Liver (tissue), 3 donors: ENCODE measurements at regions not wholly inside any gene's neighbourhood (a gene's known extent, or its start where the extent isn't known, plus 50 kb on each side); places are given as distances from the start of the nearest gene placed in this dataset.

ENCODE experiments used
- CTCF ChIP-seq: fragments of 150-350 bp; IDR thresholded peaks from 2 replicates; pipeline ENCODE4 v1.5.1; 2017; ENCODE audit warnings: improper control_type of control experiment, low read depth, low read length; ENCODE audit not compliant: missing input control
- FOXA1 ChIP-seq: IDR thresholded peaks from 2 replicates; pipeline ENCODE4 v1.6.1; 2016; ENCODE audit warnings: antibody characterized with exemption
- GABPA ChIP-seq, 2 donors: IDR thresholded peaks in 1 of 2; conservative IDR thresholded peaks in 1 of 2; 2 replicates each; pipeline ENCODE4 v1.6.1; 2016; ENCODE audit warnings: antibody characterized with exemption in 2 of 2, mild to moderate bottlenecking in 1 of 2, moderate library complexity in 1 of 2
- HNF4A ChIP-seq, 2 donors: conservative IDR thresholded peaks; 2 replicates each; pipeline ENCODE4 v1.6.1; 2016; ENCODE audit warnings: antibody characterized with exemption in 2 of 2, mild to moderate bottlenecking in 2 of 2
- JUND ChIP-seq, 2 donors: IDR thresholded peaks; 2 replicates each; pipeline ENCODE4 v1.6.1; 2016; ENCODE audit warnings: antibody characterized with exemption in 2 of 2
- MAX ChIP-seq: IDR thresholded peaks from 2 replicates; pipeline ENCODE4 v1.6.1; 2016; ENCODE audit warnings: antibody characterized with exemption
- RAD21 ChIP-seq, 2 donors: IDR thresholded peaks; 2 replicates each; pipeline ENCODE4 v1.6.1; 2016; ENCODE audit warnings: antibody characterized with exemption in 2 of 2, mild to moderate bottlenecking in 2 of 2
- REST ChIP-seq: IDR thresholded peaks from 2 replicates; pipeline ENCODE4 v1.6.1; 2016; ENCODE audit warnings: antibody characterized with exemption, mild to moderate bottlenecking
- RXRA ChIP-seq, 2 donors: IDR thresholded peaks; 2 replicates each; pipeline ENCODE4 v1.6.1; 2017 to 2018; ENCODE audit warnings: antibody characterized with exemption in 2 of 2, mild to moderate bottlenecking in 1 of 2
- TAF1 ChIP-seq: conservative IDR thresholded peaks from 2 replicates; pipeline ENCODE4 v1.6.1; 2016; ENCODE audit warnings: antibody characterized with exemption, mild to moderate bottlenecking
- YY1 ChIP-seq: IDR thresholded peaks from 2 replicates; pipeline ENCODE4 v1.6.1; 2016; ENCODE audit warnings: antibody characterized with exemption, mild to moderate bottlenecking
- donor health status: healthy.
- donor health status: healthy.

- no peak for TF ChIP-seq TAF1
- no peak for TF ChIP-seq CTCF
- TF ChIP-seq GABPA (IDR thresholded peaks at IDR 0.05 in 1 of 2, conservative IDR thresholded peaks at IDR 0.05 in 1 of 2), result no peak
- no peak for TF ChIP-seq JUND (IDR thresholded peaks at IDR 0.05)
- no peak for TF ChIP-seq REST
- TF ChIP-seq YY1, result no peak
- TF ChIP-seq RXRA (IDR thresholded peaks at IDR 0.05), result no peak
- TF ChIP-seq FOXA1, result no peak
- TF ChIP-seq HNF4A (conservative IDR thresholded peaks at IDR 0.05), result no peak
- TF ChIP-seq RAD21 (IDR thresholded peaks at IDR 0.05), result no peak
- no peak for TF ChIP-seq MAX
Observed at GRCh38 chr22:47401976-47402770, 639.7 kb downstream of the TBC1D22A start.
